IMR-90 (cell line): ENCODE measurements at regions not wholly inside any gene's neighbourhood (a gene's known extent, or its start where the extent isn't known, plus 50 kb on each side); places are given as distances from the start of the nearest gene placed in this dataset.

ENCODE experiments used
- ATAC-seq: fragments of 200-7000 bp; cut with Tn5 transposase; 2 replicates; pipeline ENCODE4 v1.9.1; 2020; ENCODE audit warnings: low read depth, mild to moderate bottlenecking, moderate library complexity
- BruUV-seq: library from RNA; stranded (reverse); fragments of 400-500 nt; replicated peaks from 2 replicates; lab custom pipeline; 2021; lab: Mats Ljungman, UMichigan
- CTCF ChIA-PET: fragments of 300-600 bp; formaldehyde crosslinking; extraction: SDS; loops from one replicate; lab custom pipeline; 2021; ENCODE audit warnings: antibody characterized with exemption; lab: Yijun Ruan, JAX
- POLR2A ChIA-PET: fragments of 300-600 bp; sonication (Branson Sonifier 250); formaldehyde crosslinking; loops from one replicate; lab custom pipeline; 2022; ENCODE audit warnings: antibody characterized with exemption; ENCODE audit not compliant: unreplicated experiment; lab: Charles Lee
- DNase-seq: peaks from one replicate; pipeline ENCODE4 v3.0.0; 2013
- H2AFZ ChIP-seq: replicated peaks from 2 replicates; pipeline ENCODE3; 2013; ENCODE audit warnings: low read length, mild to moderate bottlenecking; ENCODE audit not compliant: poor library complexity
- H2AK5ac ChIP-seq: 2 replicates; pipeline ENCODE4 v1.6.1; 2013; ENCODE audit warnings: low read depth, low read length, inconsistent platforms
- H2AK9ac ChIP-seq: replicated peaks from 2 replicates; pipeline ENCODE3; 2013; ENCODE audit warnings: mild to moderate bottlenecking, low read depth, low read length, moderate library complexity; ENCODE audit not compliant: poor library complexity
- H2BK120ac ChIP-seq: 2 replicates; pipeline ENCODE4 v1.6.1; 2013; ENCODE audit warnings: low read depth, low read length, inconsistent platforms
- H2BK15ac ChIP-seq: 3 replicates; pipeline ENCODE4 v1.6.1; 2013; ENCODE audit warnings: low read depth, low read length, inconsistent platforms
- H2BK20ac ChIP-seq: 2 replicates; pipeline ENCODE4 v1.6.1; 2013; ENCODE audit warnings: low read depth, mild to moderate bottlenecking, inconsistent platforms, low read length, moderate library complexity
- H2BK5ac ChIP-seq: 2 replicates; pipeline ENCODE4 v1.6.1; 2013; ENCODE audit warnings: mild to moderate bottlenecking, low read depth, low read length, inconsistent platforms; ENCODE audit not compliant: poor library complexity, severe bottlenecking
- H3K14ac ChIP-seq: replicated peaks from 2 replicates; pipeline ENCODE4 v1.6.1; 2013; ENCODE audit warnings: low read depth, low read length, inconsistent platforms
- H3K18ac ChIP-seq: 2 replicates; pipeline ENCODE4 v1.6.1; 2013; ENCODE audit warnings: low read depth, low read length, control low read depth
- H3K23ac ChIP-seq: 2 replicates; pipeline ENCODE4 v1.6.1; 2013; ENCODE audit warnings: low read depth, low read length, inconsistent platforms
- H3K27ac ChIP-seq: 2 replicates; pipeline ENCODE4 v1.5.1; 2013; ENCODE audit warnings: mild to moderate bottlenecking, control low read depth, low read length; ENCODE audit not compliant: insufficient read depth
- H3K27me3 ChIP-seq: 2 replicates; pipeline ENCODE4 v1.6.1; 2013; ENCODE audit warnings: low read length; ENCODE audit not compliant: control insufficient read depth, insufficient read depth
- H3K36me3 ChIP-seq: 2 replicates; pipeline ENCODE4 v1.6.1; 2013; ENCODE audit warnings: low read length, mixed read lengths; ENCODE audit not compliant: control insufficient read depth, insufficient read depth
- H3K4ac ChIP-seq: 2 replicates; pipeline ENCODE4 v1.6.1; 2013; ENCODE audit warnings: low read depth, low read length, inconsistent platforms
- H3K4me1 ChIP-seq: 2 replicates; pipeline ENCODE4 v1.6.1; 2013; ENCODE audit warnings: low read length, mixed read lengths; ENCODE audit not compliant: control insufficient read depth, insufficient read depth
- H3K4me2 ChIP-seq: 2 replicates; pipeline ENCODE4 v1.6.1; 2013; ENCODE audit warnings: low read depth, mild to moderate bottlenecking, control low read depth, low read length, moderate library complexity
- H3K4me3 ChIP-seq: 2 replicates; pipeline ENCODE4 v1.5.1; 2013; ENCODE audit warnings: low read depth, mild to moderate bottlenecking, control low read depth, low read length, moderate library complexity; ENCODE audit not compliant: insufficient read depth
- H3K56ac ChIP-seq: 2 replicates; pipeline ENCODE4 v1.6.1; 2013; ENCODE audit warnings: low read length, inconsistent platforms; ENCODE audit not compliant: insufficient read depth; ENCODE audit errors: extremely low read depth
- H3K79me1 ChIP-seq, 2 experiments: 2 replicates each; pipeline ENCODE4 v1.6.1; 2013; ENCODE audit warnings: low read length in 2 of 2, inconsistent platforms in 1 of 2, low read depth in 1 of 2
- H3K9ac ChIP-seq: 2 replicates; pipeline ENCODE4 v1.6.1; 2013; ENCODE audit warnings: low read depth, low read length, control low read depth
- H3K9me1 ChIP-seq: 2 replicates; pipeline ENCODE4 v1.6.1; 2013; ENCODE audit warnings: low read length, inconsistent platforms; ENCODE audit not compliant: insufficient read depth
- H3K9me3 ChIP-seq: 2 replicates; pipeline ENCODE4 v1.6.1; 2013; ENCODE audit warnings: low read length; ENCODE audit not compliant: control insufficient read depth, insufficient read depth
- H4K20me1 ChIP-seq: 2 replicates; pipeline ENCODE4 v1.6.1; 2013; ENCODE audit warnings: low read length, inconsistent platforms; ENCODE audit not compliant: insufficient read depth
- H4K5ac ChIP-seq: 2 replicates; pipeline ENCODE4 v1.6.1; 2013; ENCODE audit warnings: mild to moderate bottlenecking, low read depth, low read length, control low read depth
- H4K8ac ChIP-seq, 2 experiments: 2 replicates each; pipeline ENCODE4 v1.6.1; 2013; ENCODE audit warnings: low read depth in 2 of 2, low read length in 2 of 2, control low read depth in 1 of 2, inconsistent platforms in 1 of 2
- H4K91ac ChIP-seq: 2 replicates; pipeline ENCODE4 v1.6.1; 2013; ENCODE audit warnings: low read depth, low read length, inconsistent platforms; ENCODE audit not compliant: insufficient read depth
- BHLHE40 ChIP-seq: fragments of 150-350 bp; IDR thresholded peaks from 2 replicates; pipeline ENCODE4 v1.6.1; 2016; ENCODE audit warnings: mild to moderate bottlenecking, low read depth, low read length
- CEBPB ChIP-seq: IDR thresholded peaks from 2 replicates; pipeline ENCODE4 v1.6.1; 2012; ENCODE audit warnings: low read depth, low read length, improper control_type of control experiment
- CHD1 ChIP-seq: IDR thresholded peaks from 2 replicates; pipeline ENCODE4 v1.6.1; 2012; ENCODE audit warnings: low read depth, low read length, improper control_type of control experiment
- CTCF ChIP-seq: conservative IDR thresholded peaks from 2 replicates; pipeline ENCODE4 v1.5.1; 2012; ENCODE audit warnings: mild to moderate bottlenecking, low read depth, low read length, improper control_type of control experiment
- ELK1 ChIP-seq: fragments of 150-350 bp; IDR thresholded peaks from 2 replicates; pipeline ENCODE4 v1.6.1; 2016; ENCODE audit warnings: low read depth, mild to moderate bottlenecking, low read length, moderate library complexity, borderline replicate concordance
- FOS ChIP-seq: fragments of 150-350 bp; IDR thresholded peaks from 2 replicates; pipeline ENCODE4 v1.6.1; 2016; ENCODE audit warnings: low read depth, low read length
- MAFK ChIP-seq: IDR thresholded peaks from 2 replicates; pipeline ENCODE4 v1.6.1; 2012; ENCODE audit warnings: low read depth, low read length, improper control_type of control experiment
- MAZ ChIP-seq: IDR thresholded peaks from 2 replicates; pipeline ENCODE4 v1.6.1; 2012; ENCODE audit warnings: low read depth, mild to moderate bottlenecking, low read length, improper control_type of control experiment, moderate library complexity, borderline replicate concordance
- MXI1 ChIP-seq: IDR thresholded peaks from 2 replicates; pipeline ENCODE4 v1.6.1; 2012; ENCODE audit warnings: low read depth, mild to moderate bottlenecking, low read length, moderate library complexity, borderline replicate concordance
- NFE2L2 ChIP-seq: fragments of 150-350 bp; IDR thresholded peaks from 2 replicates; pipeline ENCODE4 v1.6.1; 2016; ENCODE audit warnings: low read depth, mild to moderate bottlenecking, low read length
- POLR2A ChIP-seq: IDR thresholded peaks from 2 replicates; pipeline ENCODE4 v1.6.1; 2012; ENCODE audit warnings: mild to moderate bottlenecking, low read depth, low read length
- RAD21 ChIP-seq: IDR thresholded peaks from 2 replicates; pipeline ENCODE4 v1.6.1; 2012; ENCODE audit warnings: low read length, improper control_type of control experiment
- RCOR1 ChIP-seq: IDR thresholded peaks from 2 replicates; pipeline ENCODE4 v1.6.1; 2012; ENCODE audit warnings: mild to moderate bottlenecking, low read length, improper control_type of control experiment; ENCODE audit not compliant: insufficient replicate concordance
- RFX5 ChIP-seq: IDR thresholded peaks from 2 replicates; pipeline ENCODE4 v1.8.0; 2012; ENCODE audit warnings: low read depth, mild to moderate bottlenecking, low read length, moderate library complexity
- SMC3 ChIP-seq: fragments of 150-350 bp; IDR thresholded peaks from 2 replicates; pipeline ENCODE4 v1.6.1; 2016; ENCODE audit warnings: low read depth, mild to moderate bottlenecking, antibody characterized with exemption, low read length, moderate library complexity
- USF2 ChIP-seq: fragments of 150-350 bp; IDR thresholded peaks from 2 replicates; pipeline ENCODE4 v1.6.1; 2017; ENCODE audit warnings: mild to moderate bottlenecking, antibody characterized with exemption, low read length, low read depth
- WGBS, 2 experiments: methylation state at CpG; one replicate each; pipeline versions ENCODE4 v1.1.5 to v1.1.7; 2013; ENCODE audit warnings: missing lambda C conversion rate in 2 of 2; ENCODE audit not compliant: insufficient read length in 1 of 2; ENCODE audit errors: extremely low coverage in 2 of 2; 5-methylcytosine and 5-hydroxymethylcytosine counted together
- dilution Hi-C: fragments of 300-500 bp; cut with HindIII; formaldehyde crosslinking; loops from one replicate; pipeline ENCODE4 v1.14.3; 2018; ENCODE audit warnings: low sequenced_read_pairs; ENCODE audit not compliant: unreplicated experiment
- in situ Hi-C: fragments of 300-500 bp; cut with MboI; formaldehyde crosslinking; loops from 3 replicates; pipeline ENCODE4 v1.14.3; 2019; ENCODE audit warnings: low sequenced_read_pairs, inconsistent platforms, mixed read lengths
- intact Hi-C: fragments of 100-400 bp; cut with micrococcal nuclease; formaldehyde crosslinking; loops from 2 replicates; pipeline ENCODE4 v1.10.0; 2022

GRCh38 chr12:27148791-27149190 lies 66.4 kb upstream of the C12orf71 start:
- no peak overlapping the region for H4K5ac ChIP-seq
- no peaks in the 10 kb centered on the region for H3K9me1 ChIP-seq
- no peaks in the 10 kb centered on the region for H4K20me1 ChIP-seq
- H3K18ac ChIP-seq: no peak overlapping the region
- H2BK20ac ChIP-seq: no peak overlapping the region
- no peak overlapping the region for H4K8ac ChIP-seq
- H2AFZ ChIP-seq: no peak overlapping the region
- POLR2A ChIA-PET: no interaction called here
- H3K9ac ChIP-seq: no peak overlapping the region
- no peak overlapping the region for H3K4me3 ChIP-seq
- H2BK15ac ChIP-seq: no peak overlapping the region
- H2BK120ac ChIP-seq: no peak overlapping the region
- CTCF ChIA-PET: no interaction called here
- H3K79me1 ChIP-seq: no peaks in the 10 kb centered on the region
- H3K56ac ChIP-seq: no peak overlapping the region
- WGBS, 2 experiments: no CpG with 5 or more reads among the region's 2 CpGs
- dilution Hi-C loops (no loop called here), in situ Hi-C loops (no loop called here), intact Hi-C loops (no loop called here)
- H3K23ac ChIP-seq: no peak overlapping the region
- H3K14ac ChIP-seq: no peak overlapping the region
- BruUV-seq: no TSS peak
- H3K4me1 ChIP-seq: no peaks in the 10 kb centered on the region
- H3K9me3 ChIP-seq: no peaks in the 10 kb centered on the region
- H3K4ac ChIP-seq: no peak overlapping the region
- TF ChIP-seq BHLHE40 (no peak), RAD21 (no peak), SMC3 (no peak), ELK1 (no peak), RFX5 (no peak), USF2 (no peak), CHD1 (no peak), POLR2A (no peak), RCOR1 (no peak), CEBPB (no peak), MAFK (no peak), MXI1 (no peak), FOS (no peak), MAZ (no peak), NFE2L2 (no peak), CTCF (no peak)
- no peaks in the 10 kb centered on the region for H3K27me3 ChIP-seq
- H3K27ac ChIP-seq: no peak overlapping the region
- no peaks in the 10 kb centered on the region for H3K36me3 ChIP-seq
- ATAC-seq (no peak), DNase-seq (no peak)
- no peak overlapping the region for H4K91ac ChIP-seq
- H2BK5ac ChIP-seq: no peak overlapping the region
- no peak overlapping the region for H3K4me2 ChIP-seq
- no peak overlapping the region for H2AK5ac ChIP-seq
- no peak overlapping the region for H2AK9ac ChIP-seq
